Heart right ventricle (tissue), 16 donors: ENCODE measurements at regions not wholly inside any gene's neighbourhood (a gene's known extent, or its start where the extent isn't known, plus 50 kb on each side); places are given as distances from the start of the nearest gene placed in this dataset.

Experiments
- ATAC-seq, 8 donors: fragments of 200-7000 bp; cut with Tn5 transposase; one replicate each; pipeline ENCODE4 v1.9.1; 2020; ENCODE audit warnings: mild to moderate bottlenecking in 8 of 8, moderate library complexity in 8 of 8, moderate number of reproducible peaks in 1 of 8
- DNase-seq, 2 donors: peaks; one replicate each; pipeline ENCODE4 v3.0.0-alpha.2; 2020
- H3K27ac ChIP-seq, 10 donors: fragments of 200-600 bp; sonication (generic) in 2 of 10; one replicate each; pipeline versions ENCODE4 v1.5.0 to v1.8.0; 2020 to 2022; ENCODE audit warnings: mild to moderate bottlenecking in 3 of 10
- H3K27me3 ChIP-seq, 7 donors: fragments of 200-600 bp; one replicate each; pipeline ENCODE4 v1.8.0; 2021 to 2022; ENCODE audit warnings: mild to moderate bottlenecking in 2 of 7
- H3K36me3 ChIP-seq, 9 donors: fragments of 200-600 bp; sonication (generic) in 1 of 9; one replicate each; pipeline versions ENCODE4 v1.5.0 to v1.8.0; 2020 to 2022; ENCODE audit warnings: mild to moderate bottlenecking in 2 of 9
- H3K4me1 ChIP-seq, 9 donors: fragments of 200-600 bp; sonication (generic) in 1 of 9; one replicate each; pipeline versions ENCODE4 v1.5.0 to v1.8.0; 2020 to 2022; ENCODE audit warnings: mild to moderate bottlenecking in 4 of 9
- H3K4me3 ChIP-seq, 10 donors: fragments of 200-600 bp; sonication (generic) in 2 of 10; one replicate each; pipeline versions ENCODE4 v1.5.0 to v1.8.0; 2020 to 2022; ENCODE audit warnings: mild to moderate bottlenecking in 7 of 10, moderate library complexity in 2 of 10
- H3K9me3 ChIP-seq, 11 donors: fragments of 200-600 bp in 10 of 11; sonication (generic) in 2 of 11; one replicate each; pipeline versions ENCODE4 v1.5.0 to v1.8.0; 2013 to 2022; ENCODE audit warnings: mild to moderate bottlenecking in 2 of 11, control low read depth in 1 of 11, moderate library complexity in 1 of 11
- WGBS, 2 donors: extraction: QIAGEN DNeasy Blood & Tissue Kit; methylation state at CpG; one replicate each; pipeline ENCODE4 v1.1.7; 2013; ENCODE audit warnings: inconsistent platforms in 1 of 2; 5-methylcytosine and 5-hydroxymethylcytosine counted together
- intact Hi-C, 10 donors: fragments of 100-400 bp; cut with DNase I; formaldehyde crosslinking; loops; one replicate each; pipeline versions ENCODE4 v1.11.1 to v1.14.2; 2022
- TF ChIP-seq, protein P1 (sequence below), 9 donors: fragments of 200-600 bp; sonication (generic) in 2 of 9; IDR thresholded peaks; one replicate each; pipeline versions ENCODE4 v1.5.0 to v1.8.0; 2021 to 2022; ENCODE audit warnings: antibody characterized with exemption in 9 of 9, mild to moderate bottlenecking in 5 of 9, moderate library complexity in 1 of 9
- donor health status: Arrhythmogenic right ventricular cardiomyopathy.
- donor health status: ischemic (EF 13 %, LVEDD 7.1; RV severe dilation, severe dysfunction).
- donor health status: healthy with polysubstance abuse.
- donor health status: DM: no; HTN: yes; CAD: no.
- donor health status: DM: no; HTN: no; CAD: no.
- donor health status: ischemic (EF 25% LVEDD 6.9; RV normal size, moderate dysfunction).
- donor health status: ischemic (EF 25% LVEDD 5.7; RV mildly dilated, moderate dysfunction).
- donor health status: healthy.
- donor health status: DM: yes; HTN: yes; CAD: no.
- donor health status: Ischemic cardiomyopathy.
- donor health status: ischemic (EF 35%, LVEDD 5.7; RV mildly dilated, moderate dysfunction).
- donor health status: nonischemic (EF 11% LVEDD 7.7; RV severe dilation, severe dysfunction).
- donor health status: DM: yes; HTN: yes; CAD: no.
- donor health status: PGD.
- donor health status: ischemic (EF 29% LVEDD 5.4; RV normal size, mild dysfunction).
- donor health status: nonischemic (EF 23%, LVEDD 6.1; RV moderate dilation, normal function).

DNA sequence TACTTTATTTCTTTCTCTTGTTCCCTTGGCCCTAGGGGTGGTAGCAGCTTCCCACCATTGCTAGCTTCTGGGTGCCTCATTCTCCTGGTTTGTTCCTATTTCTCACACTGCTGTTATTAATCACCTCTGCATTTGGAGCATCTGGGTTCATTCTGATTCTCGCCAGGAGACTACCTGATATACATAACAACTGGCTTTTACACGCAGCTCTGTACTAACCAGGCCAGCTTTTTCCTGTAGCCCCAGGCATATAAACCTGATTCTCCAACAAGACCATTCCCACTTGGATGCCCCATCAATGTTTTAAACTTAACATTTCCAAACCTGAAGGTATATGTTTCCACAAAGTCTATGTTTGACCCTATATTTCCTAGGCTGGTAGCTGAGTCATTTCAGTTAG lies 403.9 kb upstream of the DCC start:
- no peak overlapping the region for H3K4me3 ChIP-seq
- no peaks in the 10 kb centered on the region for H3K27me3 ChIP-seq
- H3K27ac ChIP-seq: no peak overlapping the region
- H3K9me3 ChIP-seq: no peaks in the 10 kb centered on the region
- no peaks in the 10 kb centered on the region for H3K36me3 ChIP-seq
- TF ChIP-seq, protein P1, sequence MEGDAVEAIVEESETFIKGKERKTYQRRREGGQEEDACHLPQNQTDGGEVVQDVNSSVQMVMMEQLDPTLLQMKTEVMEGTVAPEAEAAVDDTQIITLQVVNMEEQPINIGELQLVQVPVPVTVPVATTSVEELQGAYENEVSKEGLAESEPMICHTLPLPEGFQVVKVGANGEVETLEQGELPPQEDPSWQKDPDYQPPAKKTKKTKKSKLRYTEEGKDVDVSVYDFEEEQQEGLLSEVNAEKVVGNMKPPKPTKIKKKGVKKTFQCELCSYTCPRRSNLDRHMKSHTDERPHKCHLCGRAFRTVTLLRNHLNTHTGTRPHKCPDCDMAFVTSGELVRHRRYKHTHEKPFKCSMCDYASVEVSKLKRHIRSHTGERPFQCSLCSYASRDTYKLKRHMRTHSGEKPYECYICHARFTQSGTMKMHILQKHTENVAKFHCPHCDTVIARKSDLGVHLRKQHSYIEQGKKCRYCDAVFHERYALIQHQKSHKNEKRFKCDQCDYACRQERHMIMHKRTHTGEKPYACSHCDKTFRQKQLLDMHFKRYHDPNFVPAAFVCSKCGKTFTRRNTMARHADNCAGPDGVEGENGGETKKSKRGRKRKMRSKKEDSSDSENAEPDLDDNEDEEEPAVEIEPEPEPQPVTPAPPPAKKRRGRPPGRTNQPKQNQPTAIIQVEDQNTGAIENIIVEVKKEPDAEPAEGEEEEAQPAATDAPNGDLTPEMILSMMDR (IDR thresholded peaks at IDR 0.05): no peak
- DNase-seq (no peak), ATAC-seq (no peak)
- WGBS, 2 donors: 79 to 81% methylated on average over 2 of the region's 2 CpGs
- intact Hi-C loops: no loop called here
- H3K4me1 ChIP-seq: no peaks in the 10 kb centered on the region

DNA sequence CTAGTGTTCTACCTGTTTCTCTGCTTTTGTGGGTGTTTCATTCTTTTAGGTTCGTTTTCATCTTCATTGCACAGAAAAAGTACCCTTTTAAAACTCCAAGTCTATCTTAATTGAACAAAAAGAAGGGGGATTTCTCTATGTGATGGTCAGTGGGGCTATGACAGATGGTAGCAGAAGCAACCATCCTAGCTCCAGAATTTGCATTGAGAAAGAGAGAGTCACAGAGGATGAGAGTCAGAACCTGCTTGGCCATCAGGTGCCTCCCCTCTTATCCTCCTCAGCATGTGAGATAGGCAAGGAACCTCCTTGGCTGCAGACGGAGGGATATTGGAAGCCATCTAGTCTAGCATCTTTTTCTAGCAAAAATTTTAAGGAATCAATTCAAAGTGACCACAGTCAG lies 398.0 kb upstream of the DCC start:
- no peak for DNase-seq
- ATAC-seq: no peak
- H3K4me1 ChIP-seq: no peaks in the 10 kb centered on the region
- H3K27me3 ChIP-seq: no peaks in the 10 kb centered on the region
- WGBS, 2 donors: 48 to 49% methylated on average over 2 of the region's 2 CpGs
- intact Hi-C loops: no loop called here
- no peaks in the 10 kb centered on the region for H3K36me3 ChIP-seq
- H3K9me3 ChIP-seq: no peaks in the 10 kb centered on the region
- H3K27ac ChIP-seq: no peak overlapping the region
- TF ChIP-seq, protein P1 (IDR thresholded peaks at IDR 0.05): no peak
- H3K4me3 ChIP-seq: no peak overlapping the region

DNA sequence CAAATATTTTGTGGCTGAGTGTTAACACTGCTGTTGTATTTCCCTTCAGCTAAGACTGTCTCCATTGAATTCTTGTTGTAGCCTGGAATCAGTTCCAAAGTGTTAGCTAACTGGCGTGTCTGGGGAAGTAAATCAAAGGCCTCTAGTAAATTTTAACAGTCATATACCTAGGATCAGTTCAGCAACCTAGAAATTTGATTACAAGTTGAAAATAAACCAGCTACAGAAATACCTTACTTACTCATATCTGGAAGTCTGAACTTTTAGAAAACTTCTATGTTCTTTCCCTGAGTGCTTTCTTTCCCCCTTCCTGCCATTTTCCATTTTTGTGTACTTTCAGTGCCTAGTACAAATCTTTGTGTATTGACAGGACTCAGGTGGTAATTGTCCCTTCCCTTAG lies 396.7 kb upstream of the DCC start:
- no peaks in the 10 kb centered on the region for H3K27me3 ChIP-seq
- WGBS, 2 donors: 64 to 72% methylated on average over 1 of the region's 1 CpG
- H3K36me3 ChIP-seq: no peaks in the 10 kb centered on the region
- H3K27ac ChIP-seq: no peak overlapping the region
- no peak for DNase-seq
- H3K9me3 ChIP-seq: no peaks in the 10 kb centered on the region
- H3K4me3 ChIP-seq: no peak overlapping the region
- TF ChIP-seq, protein P1 (IDR thresholded peaks at IDR 0.05): no peak
- H3K4me1 ChIP-seq: no peaks in the 10 kb centered on the region
- ATAC-seq: no peak
- intact Hi-C loops: no loop called here

DNA sequence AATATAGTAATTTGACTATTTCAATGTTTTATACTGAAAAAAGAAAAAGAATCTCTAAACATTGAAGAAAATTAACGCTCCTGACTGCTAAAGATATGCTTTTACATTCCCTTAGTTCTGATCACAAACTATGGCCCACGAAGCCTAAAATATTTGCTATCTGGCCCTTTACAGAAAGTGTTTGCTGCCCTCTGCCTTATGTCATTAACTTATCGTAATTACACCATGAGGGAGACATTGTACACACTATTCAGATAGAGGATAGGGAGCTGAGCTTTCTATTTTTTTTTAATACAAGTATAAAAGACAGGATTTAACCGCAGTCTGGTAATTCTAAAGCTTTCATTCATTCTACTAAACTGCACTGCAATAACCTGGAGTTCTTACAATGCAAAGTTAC lies 393.1 kb upstream of the DCC start:
- Histone ChIP-seq H3K36me3 (no peaks in the 10 kb centered on the region), H3K27ac (no peak overlapping the region), H3K4me1 (no peaks in the 10 kb centered on the region), H3K9me3 (peaks cover 0 to 5% (median 0%) of the 10 kb centered on the region in 11 donors), H3K27me3 (no peaks in the 10 kb centered on the region), H3K4me3 (no peak overlapping the region)
- DNase-seq (no peak), ATAC-seq (no peak)
- TF ChIP-seq, protein P1 (IDR thresholded peaks at IDR 0.05): no peak
- intact Hi-C loops: no loop called here
- 63 to 67% methylated on average over 4 of the region's 4 CpGs for WGBS, 2 donors

DNA sequence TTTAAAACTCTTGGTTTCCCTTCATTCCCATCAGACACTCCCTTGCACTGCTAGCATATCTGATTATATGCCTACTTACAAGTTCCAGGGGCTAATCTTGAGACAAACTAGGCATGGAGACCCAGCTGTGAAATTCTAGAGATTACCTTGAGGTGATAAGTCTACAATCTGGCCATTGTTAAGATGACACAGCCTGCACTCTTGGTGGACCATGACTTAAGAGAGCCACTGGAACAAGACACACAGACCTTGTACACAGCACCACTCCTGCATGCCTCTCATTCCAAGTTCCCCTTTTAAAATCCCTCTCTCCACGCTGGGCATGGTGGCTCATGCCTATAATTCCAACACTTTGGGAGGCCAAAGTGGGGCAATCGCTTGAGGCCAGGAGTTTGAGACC lies 387.2 kb upstream of the DCC start:
- Histone ChIP-seq H3K27ac (no peak overlapping the region), H3K4me1 (no peaks in the 10 kb centered on the region), H3K36me3 (no peaks in the 10 kb centered on the region), H3K27me3 (no peaks in the 10 kb centered on the region), H3K4me3 (no peak overlapping the region), H3K9me3 (peaks cover 0 to 5% (median 0%) of the 10 kb centered on the region in 11 donors)
- DNase-seq (no peak), ATAC-seq (no peak)
- TF ChIP-seq, protein P1 (IDR thresholded peaks at IDR 0.05): no peak
- intact Hi-C loops: no loop called here
- 60 to 70% methylated on average over 2 of the region's 2 CpGs for WGBS, 2 donors
